K562 (cell line): ENCODE measurements at regions not wholly inside any gene's neighbourhood (a gene's known extent, or its start where the extent isn't known, plus 50 kb on each side); places are given as distances from the start of the nearest gene placed in this dataset.

ENCODE experiments used
- ATAC-seq: fragments of 200-7000 bp; cut with Tn5 transposase; 3 replicates; pipeline ENCODE4 v1.9.1; 2020; ENCODE audit warnings: moderate library complexity
- BruUV-seq: library from RNA; stranded (reverse); fragments of 400-500 nt; replicated peaks from 2 replicates; lab custom pipeline; 2021; lab: Mats Ljungman, UMichigan
- CTCF ChIA-PET: fragments of 300-600 bp; formaldehyde crosslinking; extraction: SDS; loops from one replicate; lab custom pipeline; 2021; ENCODE audit warnings: low intra/inter-chr PET ratio; lab: Yijun Ruan, JAX
- POLR2A ChIA-PET: fragments of 300-600, 350-650 bp; sonication (Branson Sonifier 250); formaldehyde crosslinking; extraction: SDS; loops from one replicate; lab custom pipeline; 2021; ENCODE audit warnings: antibody characterized with exemption, inconsistent platforms; lab: Yijun Ruan, JAX
- DNase-seq, 4 experiments: peaks; one replicate each; pipeline versions ENCODE4 v3.0.0 to v3.0.0-alpha.2; 2011 to 2018; ENCODE audit warnings: low spot score in 3 of 4, mixed read lengths in 3 of 4; ENCODE audit errors: extremely low read depth in 1 of 4
- FAIRE-seq: peaks from 2 replicates; lab custom pipeline; 2011; peaks lifted over from hg19 to GRCh38; lab: Jason Lieb, UNC
- H2AFZ ChIP-seq: 2 replicates; pipeline ENCODE4 v1.6.0; 2011; ENCODE audit warnings: low read depth, low read length, control low read depth, inconsistent platforms
- H3K27ac ChIP-seq: fragments of 200-600 bp; 3 replicates; pipeline ENCODE4 v1.8.0; 2011; ENCODE audit warnings: low read depth, mild to moderate bottlenecking, control low read depth, inconsistent platforms, low read length, moderate library complexity, mixed read lengths; ENCODE audit errors: extremely low read depth
- H3K27me3 ChIP-seq, 2 experiments: fragments of 300-600 bp in 1 of 2; 2 replicates in 1 of 2; 3 replicates in 1 of 2; pipeline versions ENCODE4 v1.6.0 to v1.8.0; 2011; ENCODE audit warnings: inconsistent platforms in 2 of 2, low read length in 2 of 2, mild to moderate bottlenecking in 1 of 2, mixed read lengths in 1 of 2, moderate library complexity in 1 of 2; ENCODE audit not compliant: control insufficient read depth in 2 of 2, insufficient read depth in 2 of 2
- H3K36me3 ChIP-seq: fragments of 300-600 bp; 3 replicates; pipeline ENCODE4 v1.8.0; 2011; ENCODE audit warnings: mild to moderate bottlenecking, low read length, inconsistent platforms; ENCODE audit not compliant: control insufficient read depth, insufficient read depth
- H3K4me1 ChIP-seq, 2 experiments: fragments of 200-600 bp in 1 of 2; replicated peaks in 1 of 2; 2 replicates in 1 of 2; 3 replicates in 1 of 2; pipeline versions ENCODE4 v1.5.1 to v1.8.0; 2011; ENCODE audit warnings: inconsistent platforms in 2 of 2, low read length in 2 of 2, mild to moderate bottlenecking in 1 of 2, mixed read lengths in 1 of 2, moderate library complexity in 1 of 2; ENCODE audit not compliant: control insufficient read depth in 2 of 2, insufficient read depth in 2 of 2
- H3K4me2 ChIP-seq: 2 replicates; pipeline ENCODE4 v1.6.1; 2011; ENCODE audit warnings: low read length, control low read depth, inconsistent platforms, mixed read lengths; ENCODE audit not compliant: insufficient read depth
- H3K4me3 ChIP-seq: fragments of 200-600 bp; sonication (generic), shearing (Covaris generic); 2 replicates; pipeline ENCODE4 v1.5.1; 2016; ENCODE audit warnings: control low read depth, inconsistent platforms
- H3K79me2 ChIP-seq: fragments of 200-600 bp; 3 replicates; pipeline ENCODE4 v1.8.0; 2011; ENCODE audit warnings: low read length, inconsistent platforms; ENCODE audit not compliant: control insufficient read depth, insufficient read depth
- H3K9ac ChIP-seq, 2 experiments: 2 replicates each; pipeline versions ENCODE4 v1.6.0 to v1.6.1; 2011; ENCODE audit warnings: low read depth in 2 of 2, low read length in 2 of 2, control low read depth in 1 of 2, inconsistent platforms in 1 of 2, mild to moderate bottlenecking in 1 of 2, mixed read lengths in 1 of 2; ENCODE audit not compliant: insufficient read depth in 1 of 2
- H3K9me1 ChIP-seq: one replicate; pipeline ENCODE4 v1.6.0; 2011; ENCODE audit warnings: inconsistent platforms, mild to moderate bottlenecking, low read length, moderate library complexity; ENCODE audit not compliant: control insufficient read depth, insufficient read depth
- H3K9me3 ChIP-seq: replicated peaks from 2 replicates; pipeline ENCODE4 v1.5.1; 2011; ENCODE audit warnings: low read depth, low read length, inconsistent platforms; ENCODE audit not compliant: control insufficient read depth, insufficient read depth
- H4K20me1 ChIP-seq: replicated peaks from 2 replicates; pipeline ENCODE4 v1.6.1; 2011; ENCODE audit warnings: low read length, inconsistent platforms, mixed read lengths; ENCODE audit not compliant: control insufficient read depth, insufficient read depth
- GTF2F1 ChIP-seq: IDR thresholded peaks from 2 replicates; pipeline ENCODE4 v1.6.1; 2011; ENCODE audit warnings: low read depth, low read length, improper control_type of control experiment
- HDAC1 ChIP-seq, 2 experiments: fragments of 450-650 bp; IDR thresholded peaks; 2 replicates each; pipeline ENCODE4 v1.6.1; 2016 to 2017; ENCODE audit warnings: inconsistent platforms in 1 of 2, mild to moderate bottlenecking in 1 of 2, moderate library complexity in 1 of 2
- MGA ChIP-seq: fragments of 450-650 bp; IDR thresholded peaks from 2 replicates; pipeline ENCODE4 v1.6.1; 2016; ENCODE audit warnings: mild to moderate bottlenecking, moderate library complexity
- NONO ChIP-seq, 2 experiments: fragments of 200-400 bp in 1 of 2; fragments of 450-650 bp in 1 of 2; formaldehyde crosslinking in 1 of 2; IDR thresholded peaks; 2 replicates each; pipeline ENCODE4 v1.6.1; 2017; ENCODE audit warnings: low read depth in 2 of 2, mild to moderate bottlenecking in 2 of 2, moderate library complexity in 2 of 2, low read length in 1 of 2
- TGIF2 ChIP-seq: sonication (generic); formaldehyde crosslinking; IDR thresholded peaks from 2 replicates; pipeline ENCODE4 v1.8.1; 2022; ENCODE audit warnings: mild to moderate bottlenecking, missing genetic modification reagents, moderate library complexity
- WGBS: fragments of 100-300 bp; shearing (Covaris generic); methylation state at CpG from one replicate; pipeline ENCODE4 v1.1.6; 2016; ENCODE audit warnings: low coverage, mixed read lengths; ENCODE audit not compliant: insufficient coverage; ENCODE audit errors: missing lambda C conversion rate; 5-methylcytosine and 5-hydroxymethylcytosine counted together
- in situ Hi-C: fragments of 300-500 bp; cut with MboI; formaldehyde crosslinking; loops from 4 replicates; pipeline ENCODE4 v1.15.0; 2018; ENCODE audit warnings: inconsistent platforms, mixed read lengths
- intact Hi-C: fragments of 100-400 bp; cut with micrococcal nuclease; formaldehyde crosslinking; loops from 2 replicates; pipeline ENCODE4 v1.14.2; 2022
- TF ChIP-seq, protein P1 (sequence below): sonication (generic); formaldehyde crosslinking; IDR thresholded peaks from 2 replicates; pipeline ENCODE4 v1.8.0; 2022; ENCODE audit warnings: missing genetic modification reagents, mild to moderate bottlenecking, moderate library complexity, borderline replicate concordance

- BruUV-seq, result no TSS peak
- DNase-seq, result no peak
- CTCF ChIA-PET, result no interaction called here
- 0% methylated on average over 2 of the region's 2 CpGs for WGBS
- in situ Hi-C loops, result no loop called here
- Histone ChIP-seq H3K9me1 (no peaks in the 10 kb centered on the region), H3K27ac (no peak overlapping the region)
- TF ChIP-seq, protein P1, sequence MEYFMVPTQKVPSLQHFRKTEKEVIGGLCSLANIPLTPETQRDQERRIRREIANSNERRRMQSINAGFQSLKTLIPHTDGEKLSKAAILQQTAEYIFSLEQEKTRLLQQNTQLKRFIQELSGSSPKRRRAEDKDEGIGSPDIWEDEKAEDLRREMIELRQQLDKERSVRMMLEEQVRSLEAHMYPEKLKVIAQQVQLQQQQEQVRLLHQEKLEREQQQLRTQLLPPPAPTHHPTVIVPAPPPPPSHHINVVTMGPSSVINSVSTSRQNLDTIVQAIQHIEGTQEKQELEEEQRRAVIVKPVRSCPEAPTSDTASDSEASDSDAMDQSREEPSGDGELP (CRISPR knock-in tag), result no peak
- TF ChIP-seq MGA, result no peak
- TF ChIP-seq HDAC1 (IDR thresholded peaks at IDR 0.05), result no peak
- TF ChIP-seq GTF2F1, result no peak
- TF ChIP-seq TGIF2, result no peak
- TF ChIP-seq NONO (IDR thresholded peaks at IDR 0.05; ENCODE audit: low read depth in 2 of 2, low read length in 1 of 2), result no peak
- TF ChIP-seq, all 486 proteins: peak for 0
- H4K20me1 ChIP-seq, result no peaks in the 10 kb centered on the region
- H3K9me3 ChIP-seq, result no peaks in the 10 kb centered on the region
- H3K4me2 ChIP-seq, result no peak overlapping the region
- no peaks in the 10 kb centered on the region for H3K36me3 ChIP-seq
- ATAC-seq (no peak), FAIRE-seq (no peak)
- no peaks in the 10 kb centered on the region for H3K27me3 ChIP-seq
- no peaks in the 10 kb centered on the region for H3K79me2 ChIP-seq
- no peak overlapping the region for H3K9ac ChIP-seq
- H2AFZ ChIP-seq, result no peak overlapping the region
- intact Hi-C loops, result no loop called here
- no peaks in the 10 kb centered on the region for H3K4me1 ChIP-seq
- POLR2A ChIA-PET, result no interaction called here
- no peak overlapping the region for H3K4me3 ChIP-seq
Measured at GRCh38 chr3:102614021-102614569, 179.3 kb downstream of the ZPLD1 start.
